ENCODE measurements at regions not wholly inside any gene's neighbourhood (a gene's known extent, or its start where the extent isn't known, plus 50 kb on each side); places are given as distances from the start of the nearest gene placed in this dataset.

- no TSS peak for BruUV-seq (replicated peaks)
- Histone ChIP-seq H3K9me3 (ENCODE audit: low read length) (no peaks in the 10 kb centered on the region), H3K9ac (ENCODE audit: insufficient read depth, low read depth, low read length) (no peak overlapping the region), H3K27ac (ENCODE audit: extremely low read length, insufficient read depth, low read length) (no peak overlapping the region), H3K79me2 (ENCODE audit: insufficient read depth, low read length) (no peaks in the 10 kb centered on the region), H2AFZ (ENCODE audit: low read length) (no peak overlapping the region), H3K36me3 (replicated peaks in 1 of 2; ENCODE audit: control insufficient read depth in 1 of 2, insufficient read depth in 2 of 2, low read length in 2 of 2) (no peaks in the 10 kb centered on the region), H3K27me3 (ENCODE audit: control insufficient read depth in 1 of 2, insufficient read depth in 2 of 2, low read length in 2 of 2) (no peaks in the 10 kb centered on the region), H4K20me1 (ENCODE audit: insufficient read depth, low read length) (no peaks in the 10 kb centered on the region), H3K4me2 (ENCODE audit: low read depth, low read length) (no peak overlapping the region), H3K4me3 (replicated peaks in 1 of 3; ENCODE audit: insufficient read depth in 1 of 3, low read depth in 2 of 3, low read length in 3 of 3) (no peak overlapping the region), H3K4me1 (ENCODE audit: insufficient read depth, low read length) (no peaks in the 10 kb centered on the region)
- POLR2A ChIA-PET: no interaction called here
- 61% methylated on average over 3 of the region's 3 CpGs for WGBS (ENCODE audit: low lambda C conversion rate)
- TF ChIP-seq, protein P1, sequence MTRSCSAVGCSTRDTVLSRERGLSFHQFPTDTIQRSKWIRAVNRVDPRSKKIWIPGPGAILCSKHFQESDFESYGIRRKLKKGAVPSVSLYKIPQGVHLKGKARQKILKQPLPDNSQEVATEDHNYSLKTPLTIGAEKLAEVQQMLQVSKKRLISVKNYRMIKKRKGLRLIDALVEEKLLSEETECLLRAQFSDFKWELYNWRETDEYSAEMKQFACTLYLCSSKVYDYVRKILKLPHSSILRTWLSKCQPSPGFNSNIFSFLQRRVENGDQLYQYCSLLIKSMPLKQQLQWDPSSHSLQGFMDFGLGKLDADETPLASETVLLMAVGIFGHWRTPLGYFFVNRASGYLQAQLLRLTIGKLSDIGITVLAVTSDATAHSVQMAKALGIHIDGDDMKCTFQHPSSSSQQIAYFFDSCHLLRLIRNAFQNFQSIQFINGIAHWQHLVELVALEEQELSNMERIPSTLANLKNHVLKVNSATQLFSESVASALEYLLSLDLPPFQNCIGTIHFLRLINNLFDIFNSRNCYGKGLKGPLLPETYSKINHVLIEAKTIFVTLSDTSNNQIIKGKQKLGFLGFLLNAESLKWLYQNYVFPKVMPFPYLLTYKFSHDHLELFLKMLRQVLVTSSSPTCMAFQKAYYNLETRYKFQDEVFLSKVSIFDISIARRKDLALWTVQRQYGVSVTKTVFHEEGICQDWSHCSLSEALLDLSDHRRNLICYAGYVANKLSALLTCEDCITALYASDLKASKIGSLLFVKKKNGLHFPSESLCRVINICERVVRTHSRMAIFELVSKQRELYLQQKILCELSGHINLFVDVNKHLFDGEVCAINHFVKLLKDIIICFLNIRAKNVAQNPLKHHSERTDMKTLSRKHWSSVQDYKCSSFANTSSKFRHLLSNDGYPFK (CRISPR knock-in tag; IDR thresholded peaks at IDR 0.05; ENCODE audit: borderline replicate concordance): no peak
- TF ChIP-seq ATAD3A (CRISPR knock-in tag; IDR thresholded peaks at IDR 0.05): no peak
- in situ Hi-C loops (cut with HindIII; ENCODE audit: extremely low pct_ligation_motif_present, low pct_unique_long_range_greater_than_20kb) (no loop called here), intact Hi-C loops (cut with micrococcal nuclease; ENCODE audit: unreplicated experiment) (no loop called here)
- ATAC-seq (no peak), FAIRE-seq (no peak), DNase-seq (ENCODE audit: low spot score) (no peak)
- CTCF ChIA-PET (ENCODE audit: low intra/inter-chr PET ratio, low total read pairs): no interaction called here
Measured at GRCh38 chr16:52786091-52786490, 239.1 kb upstream of the TOX3 start.

GRCh38 chr16:52785653-52786052 is 238.7 kb upstream of the TOX3 start:
- FAIRE-seq (no peak), ATAC-seq (no peak), DNase-seq (ENCODE audit: low spot score) (no peak)
- BruUV-seq (replicated peaks): no TSS peak
- Histone ChIP-seq H3K4me3 (replicated peaks in 1 of 3; ENCODE audit: insufficient read depth in 1 of 3, low read depth in 2 of 3, low read length in 3 of 3) (no peak overlapping the region), H2AFZ (ENCODE audit: low read length) (no peak overlapping the region), H4K20me1 (ENCODE audit: insufficient read depth, low read length) (no peaks in the 10 kb centered on the region), H3K36me3 (replicated peaks in 1 of 2; ENCODE audit: control insufficient read depth in 1 of 2, insufficient read depth in 2 of 2, low read length in 2 of 2) (no peaks in the 10 kb centered on the region), H3K9me3 (ENCODE audit: low read length) (no peaks in the 10 kb centered on the region), H3K9ac (ENCODE audit: insufficient read depth, low read depth, low read length) (no peak overlapping the region), H3K27ac (ENCODE audit: extremely low read length, insufficient read depth, low read length) (no peak overlapping the region), H3K79me2 (ENCODE audit: insufficient read depth, low read length) (no peaks in the 10 kb centered on the region), H3K4me1 (ENCODE audit: insufficient read depth, low read length) (no peaks in the 10 kb centered on the region), H3K27me3 (ENCODE audit: control insufficient read depth in 1 of 2, insufficient read depth in 2 of 2, low read length in 2 of 2) (no peaks in the 10 kb centered on the region), H3K4me2 (ENCODE audit: low read depth, low read length) (no peak overlapping the region)
- CTCF ChIA-PET (ENCODE audit: low intra/inter-chr PET ratio, low total read pairs): no interaction called here
- intact Hi-C loops (cut with micrococcal nuclease; ENCODE audit: unreplicated experiment): no loop called here
- in situ Hi-C loops (cut with HindIII; ENCODE audit: extremely low pct_ligation_motif_present, low pct_unique_long_range_greater_than_20kb): no loop called here
- POLR2A ChIA-PET: no interaction called here
- TF ChIP-seq PCBP1 (IDR thresholded peaks at IDR 0.05; ENCODE audit: borderline replicate concordance, low read depth, low read length) (no peak), ZNF552 (CRISPR knock-in tag; IDR thresholded peaks at IDR 0.05; ENCODE audit: borderline replicate concordance) (no peak), NFATC3 (CRISPR knock-in tag; IDR thresholded peaks at IDR 0.05) (no peak), ZNF256 (CRISPR knock-in tag; conservative IDR thresholded peaks at IDR 0.05) (no peak), TBX3 (IDR thresholded peaks at IDR 0.05; ENCODE audit: borderline replicate concordance) (no peak), ZNF720 (CRISPR knock-in tag; IDR thresholded peaks at IDR 0.05) (no peak)
- TF ChIP-seq, protein P2, sequence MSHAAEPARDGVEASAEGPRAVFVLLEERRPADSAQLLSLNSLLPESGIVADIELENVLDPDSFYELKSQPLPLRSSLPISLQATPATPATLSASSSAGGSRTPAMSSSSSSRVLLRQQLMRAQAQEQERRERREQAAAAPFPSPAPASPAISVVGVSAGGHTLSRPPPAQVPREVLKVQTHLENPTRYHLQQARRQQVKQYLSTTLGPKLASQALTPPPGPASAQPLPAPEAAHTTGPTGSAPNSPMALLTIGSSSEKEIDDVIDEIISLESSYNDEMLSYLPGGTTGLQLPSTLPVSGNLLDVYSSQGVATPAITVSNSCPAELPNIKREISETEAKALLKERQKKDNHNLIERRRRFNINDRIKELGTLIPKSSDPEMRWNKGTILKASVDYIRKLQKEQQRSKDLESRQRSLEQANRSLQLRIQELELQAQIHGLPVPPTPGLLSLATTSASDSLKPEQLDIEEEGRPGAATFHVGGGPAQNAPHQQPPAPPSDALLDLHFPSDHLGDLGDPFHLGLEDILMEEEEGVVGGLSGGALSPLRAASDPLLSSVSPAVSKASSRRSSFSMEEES (CRISPR knock-in tag; IDR thresholded peaks at IDR 0.05): no peak
- TF ChIP-seq, protein P3, sequence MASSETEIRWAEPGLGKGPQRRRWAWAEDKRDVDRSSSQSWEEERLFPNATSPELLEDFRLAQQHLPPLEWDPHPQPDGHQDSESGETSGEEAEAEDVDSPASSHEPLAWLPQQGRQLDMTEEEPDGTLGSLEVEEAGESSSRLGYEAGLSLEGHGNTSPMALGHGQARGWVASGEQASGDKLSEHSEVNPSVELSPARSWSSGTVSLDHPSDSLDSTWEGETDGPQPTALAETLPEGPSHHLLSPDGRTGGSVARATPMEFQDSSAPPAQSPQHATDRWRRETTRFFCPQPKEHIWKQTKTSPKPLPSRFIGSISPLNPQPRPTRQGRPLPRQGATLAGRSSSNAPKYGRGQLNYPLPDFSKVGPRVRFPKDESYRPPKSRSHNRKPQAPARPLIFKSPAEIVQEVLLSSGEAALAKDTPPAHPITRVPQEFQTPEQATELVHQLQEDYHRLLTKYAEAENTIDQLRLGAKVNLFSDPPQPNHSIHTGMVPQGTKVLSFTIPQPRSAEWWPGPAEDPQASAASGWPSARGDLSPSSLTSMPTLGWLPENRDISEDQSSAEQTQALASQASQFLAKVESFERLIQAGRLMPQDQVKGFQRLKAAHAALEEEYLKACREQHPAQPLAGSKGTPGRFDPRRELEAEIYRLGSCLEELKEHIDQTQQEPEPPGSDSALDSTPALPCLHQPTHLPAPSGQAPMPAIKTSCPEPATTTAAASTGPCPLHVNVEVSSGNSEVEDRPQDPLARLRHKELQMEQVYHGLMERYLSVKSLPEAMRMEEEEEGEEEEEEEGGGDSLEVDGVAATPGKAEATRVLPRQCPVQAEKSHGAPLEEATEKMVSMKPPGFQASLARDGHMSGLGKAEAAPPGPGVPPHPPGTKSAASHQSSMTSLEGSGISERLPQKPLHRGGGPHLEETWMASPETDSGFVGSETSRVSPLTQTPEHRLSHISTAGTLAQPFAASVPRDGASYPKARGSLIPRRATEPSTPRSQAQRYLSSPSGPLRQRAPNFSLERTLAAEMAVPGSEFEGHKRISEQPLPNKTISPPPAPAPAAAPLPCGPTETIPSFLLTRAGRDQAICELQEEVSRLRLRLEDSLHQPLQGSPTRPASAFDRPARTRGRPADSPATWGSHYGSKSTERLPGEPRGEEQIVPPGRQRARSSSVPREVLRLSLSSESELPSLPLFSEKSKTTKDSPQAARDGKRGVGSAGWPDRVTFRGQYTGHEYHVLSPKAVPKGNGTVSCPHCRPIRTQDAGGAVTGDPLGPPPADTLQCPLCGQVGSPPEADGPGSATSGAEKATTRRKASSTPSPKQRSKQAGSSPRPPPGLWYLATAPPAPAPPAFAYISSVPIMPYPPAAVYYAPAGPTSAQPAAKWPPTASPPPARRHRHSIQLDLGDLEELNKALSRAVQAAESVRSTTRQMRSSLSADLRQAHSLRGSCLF (CRISPR knock-in tag; IDR thresholded peaks at IDR 0.05; ENCODE audit: borderline replicate concordance): no peak
- WGBS (ENCODE audit: low lambda C conversion rate): 77% methylated on average over 4 of the region's 4 CpGs
